Panc1 (cell line): ENCODE measurements at regions not wholly inside any gene's neighbourhood (a gene's known extent, or its start where the extent isn't known, plus 50 kb on each side); places are given as distances from the start of the nearest gene placed in this dataset.

Source experiments
- POLR2AphosphoS5 ChIP-seq: IDR thresholded peaks from 2 replicates; pipeline ENCODE4 v1.6.1; 2012; ENCODE audit warnings: mild to moderate bottlenecking, low read depth, low read length, moderate library complexity
- TCF7L2 ChIP-seq: IDR thresholded peaks from 2 replicates; pipeline ENCODE4 v1.6.1; 2011; ENCODE audit warnings: mild to moderate bottlenecking, low read depth, low read length, inconsistent platforms
- TF ChIP-seq, protein P1 (sequence below): fragments of 450-650 bp; IDR thresholded peaks from 2 replicates; pipeline ENCODE4 v1.5.1; 2017; ENCODE audit warnings: mild to moderate bottlenecking

DNA sequence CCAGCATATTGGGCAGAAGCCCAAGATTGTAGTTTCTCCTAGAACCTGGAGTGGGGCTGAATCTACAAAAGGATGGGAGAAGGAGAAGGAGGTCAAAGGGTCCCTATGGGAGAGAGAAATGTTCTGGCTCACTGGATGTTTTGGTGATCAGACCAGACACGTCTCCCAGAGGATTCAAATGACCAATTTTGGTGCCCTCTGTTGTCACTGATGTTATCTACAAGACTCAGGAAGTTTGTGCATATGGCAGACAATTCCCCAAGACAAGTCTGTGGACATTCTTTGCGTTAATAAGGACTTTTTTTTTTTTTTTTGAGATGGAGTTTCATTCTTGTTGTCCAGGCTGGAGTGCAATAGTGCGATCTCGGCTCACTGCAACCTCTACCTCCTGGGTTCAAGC is 137.2 kb upstream of the SMARCA2 start:
- TF ChIP-seq, protein P1, sequence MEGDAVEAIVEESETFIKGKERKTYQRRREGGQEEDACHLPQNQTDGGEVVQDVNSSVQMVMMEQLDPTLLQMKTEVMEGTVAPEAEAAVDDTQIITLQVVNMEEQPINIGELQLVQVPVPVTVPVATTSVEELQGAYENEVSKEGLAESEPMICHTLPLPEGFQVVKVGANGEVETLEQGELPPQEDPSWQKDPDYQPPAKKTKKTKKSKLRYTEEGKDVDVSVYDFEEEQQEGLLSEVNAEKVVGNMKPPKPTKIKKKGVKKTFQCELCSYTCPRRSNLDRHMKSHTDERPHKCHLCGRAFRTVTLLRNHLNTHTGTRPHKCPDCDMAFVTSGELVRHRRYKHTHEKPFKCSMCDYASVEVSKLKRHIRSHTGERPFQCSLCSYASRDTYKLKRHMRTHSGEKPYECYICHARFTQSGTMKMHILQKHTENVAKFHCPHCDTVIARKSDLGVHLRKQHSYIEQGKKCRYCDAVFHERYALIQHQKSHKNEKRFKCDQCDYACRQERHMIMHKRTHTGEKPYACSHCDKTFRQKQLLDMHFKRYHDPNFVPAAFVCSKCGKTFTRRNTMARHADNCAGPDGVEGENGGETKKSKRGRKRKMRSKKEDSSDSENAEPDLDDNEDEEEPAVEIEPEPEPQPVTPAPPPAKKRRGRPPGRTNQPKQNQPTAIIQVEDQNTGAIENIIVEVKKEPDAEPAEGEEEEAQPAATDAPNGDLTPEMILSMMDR, result no peak
- no peak for TF ChIP-seq POLR2AphosphoS5
- TF ChIP-seq TCF7L2, result no peak
